Cardiac fibroblast (primary cell): ENCODE measurements at regions not wholly inside any gene's neighbourhood (a gene's known extent, or its start where the extent isn't known, plus 50 kb on each side); places are given as distances from the start of the nearest gene placed in this dataset.
"Not testable (repeated sequence)": the region's sequence is repeated elsewhere in the genome, so short reads cannot be mapped to it uniquely, and the experiment has no call there.

Source experiments
- DNase-seq, 2 donors: peaks; one replicate each; pipeline versions ENCODE4 v3.0.0 to v3.0.0-alpha.2; 2010; ENCODE audit warnings: low read depth in 2 of 2
- H3K4me3 ChIP-seq, 2 donors: replicated peaks in 1 of 2; 1 replicate in 1 of 2; 2 replicates in 1 of 2; pipeline ENCODE4 v1.5.1; 2011; ENCODE audit warnings: low read depth in 2 of 2, low read length in 2 of 2, mild to moderate bottlenecking in 2 of 2, moderate library complexity in 1 of 2
- TF ChIP-seq, protein P1 (sequence below): IDR thresholded peaks from one replicate; pipeline ENCODE4 v1.5.1; 2011; ENCODE audit warnings: low read depth, mild to moderate bottlenecking, low read length, inconsistent platforms

DNA sequence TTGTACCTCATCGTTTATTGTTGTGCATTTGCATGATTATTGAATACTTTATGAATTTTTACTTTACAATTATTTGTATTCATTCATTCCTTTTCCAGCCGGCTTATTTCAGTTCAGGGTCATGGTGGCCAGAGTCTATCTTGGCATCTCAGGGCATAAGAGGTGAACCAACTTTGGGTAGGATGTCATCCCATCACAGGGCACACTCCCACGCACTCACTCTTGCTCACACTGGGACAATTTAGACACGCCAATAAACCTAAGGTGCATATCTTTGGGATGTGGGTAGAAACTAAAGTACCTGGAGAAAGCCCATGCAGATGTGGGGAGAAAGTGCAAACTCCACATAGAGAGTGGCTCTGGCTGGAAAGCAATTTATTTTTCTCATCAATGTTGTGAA lies 158.1 kb upstream of the MAST4 start:
- no peak for DNase-seq
- H3K4me3 ChIP-seq = no peak overlapping the region
- TF ChIP-seq, protein P1, sequence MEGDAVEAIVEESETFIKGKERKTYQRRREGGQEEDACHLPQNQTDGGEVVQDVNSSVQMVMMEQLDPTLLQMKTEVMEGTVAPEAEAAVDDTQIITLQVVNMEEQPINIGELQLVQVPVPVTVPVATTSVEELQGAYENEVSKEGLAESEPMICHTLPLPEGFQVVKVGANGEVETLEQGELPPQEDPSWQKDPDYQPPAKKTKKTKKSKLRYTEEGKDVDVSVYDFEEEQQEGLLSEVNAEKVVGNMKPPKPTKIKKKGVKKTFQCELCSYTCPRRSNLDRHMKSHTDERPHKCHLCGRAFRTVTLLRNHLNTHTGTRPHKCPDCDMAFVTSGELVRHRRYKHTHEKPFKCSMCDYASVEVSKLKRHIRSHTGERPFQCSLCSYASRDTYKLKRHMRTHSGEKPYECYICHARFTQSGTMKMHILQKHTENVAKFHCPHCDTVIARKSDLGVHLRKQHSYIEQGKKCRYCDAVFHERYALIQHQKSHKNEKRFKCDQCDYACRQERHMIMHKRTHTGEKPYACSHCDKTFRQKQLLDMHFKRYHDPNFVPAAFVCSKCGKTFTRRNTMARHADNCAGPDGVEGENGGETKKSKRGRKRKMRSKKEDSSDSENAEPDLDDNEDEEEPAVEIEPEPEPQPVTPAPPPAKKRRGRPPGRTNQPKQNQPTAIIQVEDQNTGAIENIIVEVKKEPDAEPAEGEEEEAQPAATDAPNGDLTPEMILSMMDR = no peak

DNA sequence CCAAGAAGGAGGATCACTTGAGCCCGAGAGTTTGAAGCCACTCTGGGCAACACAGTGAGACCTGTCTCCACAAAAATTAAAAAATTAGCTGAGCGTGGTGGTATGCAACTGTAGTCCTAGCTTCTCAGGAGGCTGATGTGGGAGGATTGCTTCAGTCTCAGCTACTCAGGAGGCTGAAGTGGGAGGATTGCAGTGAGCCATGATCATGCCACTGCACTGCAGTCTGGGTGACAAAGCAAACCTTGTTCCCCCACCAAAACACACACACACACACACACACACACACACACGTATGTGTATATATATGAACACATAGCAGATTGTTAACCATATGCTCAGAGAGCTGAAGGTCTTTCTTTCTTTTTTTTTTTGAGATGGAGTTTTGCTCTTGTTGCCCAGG lies 157.5 kb upstream of the MAST4 start:
- DNase-seq = peak in 1 of 2 donors; percentile 5
- TF ChIP-seq, protein P1 = no peak
- peak overlapping the region in 1 of 2 donors; percentile 9 for H3K4me3 ChIP-seq

DNA sequence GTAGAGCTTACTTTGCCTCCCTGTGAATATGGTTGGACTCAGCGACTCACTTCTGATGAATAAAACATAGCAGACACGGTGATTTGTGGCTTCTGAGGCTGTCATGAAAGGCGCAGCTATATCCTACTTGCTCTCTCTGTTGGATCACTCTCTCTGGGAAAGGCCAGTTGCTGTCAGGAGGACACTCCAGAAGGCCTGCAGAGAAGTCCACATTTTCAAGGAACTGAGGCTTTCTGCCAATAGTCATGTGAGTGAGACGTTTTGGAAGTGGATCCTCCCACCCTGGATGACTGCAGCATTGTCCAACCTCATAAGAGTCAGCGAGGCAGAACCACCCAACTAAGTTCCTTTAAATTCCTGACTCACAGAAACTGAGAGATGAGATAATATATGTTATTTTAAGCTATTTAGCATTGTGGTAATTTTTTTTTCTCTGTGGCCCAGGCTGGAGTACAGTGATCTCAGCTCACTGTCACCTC lies 156.0 kb upstream of the MAST4 start:
- TF ChIP-seq, protein P1 = no peak
- H3K4me3 ChIP-seq = peak overlapping the region; percentile 36 to 39
- peak; percentile 94 to 98 for DNase-seq

DNA sequence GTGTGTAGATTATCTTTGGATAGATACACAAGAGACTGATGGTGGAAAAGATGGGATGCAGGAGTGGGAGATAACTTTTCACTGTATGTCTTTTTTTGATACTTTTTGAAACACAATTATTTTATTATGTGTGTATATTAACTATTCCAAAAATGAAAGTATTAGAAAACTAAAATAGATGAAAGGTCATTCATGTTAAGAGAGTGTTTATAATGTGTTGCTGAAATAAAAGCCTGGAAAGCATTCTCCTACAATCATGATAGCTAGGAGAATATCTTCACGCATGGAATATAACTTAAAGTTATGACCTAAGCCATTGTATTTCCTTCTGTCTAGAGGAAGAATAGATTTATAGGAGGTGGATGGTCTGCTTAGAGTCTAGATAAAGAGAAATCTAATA lies 154.8 kb upstream of the MAST4 start:
- TF ChIP-seq, protein P1 = no peak
- no peak for DNase-seq
- no peak overlapping the region for H3K4me3 ChIP-seq

DNA sequence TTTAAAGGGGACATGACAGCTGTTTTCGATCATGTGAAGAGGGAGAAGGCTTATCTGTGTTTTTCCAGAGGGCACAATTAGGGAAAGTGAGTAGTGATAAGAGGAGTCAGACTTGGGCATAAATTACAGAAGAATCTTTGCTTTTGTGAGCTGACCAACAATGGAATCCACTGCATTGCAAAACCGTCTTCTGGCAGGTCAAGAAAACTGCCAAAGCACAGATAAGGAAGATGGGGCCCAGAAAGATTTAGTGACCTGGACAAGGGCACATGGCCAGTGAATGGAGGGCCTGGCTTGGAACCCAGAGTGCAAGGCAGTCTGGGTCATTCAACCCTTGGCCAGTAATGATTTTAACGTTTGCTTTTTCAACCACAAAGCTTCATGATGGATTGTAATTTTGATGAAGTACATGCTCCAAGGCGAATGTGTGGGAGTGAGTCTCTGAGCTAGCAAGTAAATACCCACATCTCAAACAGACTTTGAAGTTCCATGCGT lies 153.2 kb upstream of the MAST4 start:
- peak; percentile 51 to 95 for DNase-seq
- TF ChIP-seq, protein P1 = no peak
- H3K4me3 ChIP-seq = no peak overlapping the region

DNA sequence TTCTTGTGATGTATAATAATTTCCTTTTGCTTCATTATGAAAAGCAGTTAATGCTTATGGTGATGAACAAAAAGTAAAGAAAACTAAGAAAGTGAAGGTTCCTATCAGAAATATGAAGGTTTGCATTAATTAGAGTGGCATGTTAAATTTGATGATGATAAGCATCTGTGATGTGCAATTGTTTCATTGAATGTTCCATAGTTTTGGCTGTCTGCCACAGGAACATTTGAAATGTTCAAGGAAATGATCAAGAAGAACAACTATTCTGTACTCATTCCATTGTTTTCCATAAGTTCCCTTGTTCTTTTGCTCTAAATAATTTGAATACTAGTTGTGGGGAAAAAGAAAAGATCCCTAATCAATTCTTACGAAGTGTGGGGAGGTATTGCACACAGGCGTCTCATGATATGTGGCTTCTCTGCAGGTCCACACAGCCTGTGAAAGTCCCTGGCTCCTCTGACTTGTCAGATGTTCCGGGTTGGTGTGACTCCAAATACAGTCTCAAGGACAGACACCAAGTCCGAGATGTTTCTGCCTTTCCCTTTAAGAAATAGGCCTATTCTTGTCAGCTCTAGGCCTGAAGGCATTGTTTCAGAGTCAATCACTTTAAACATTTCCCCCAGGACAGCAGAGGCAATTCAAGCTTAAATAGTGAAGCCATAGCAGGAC lies 152.6 kb upstream of the MAST4 start:
- H3K4me3 ChIP-seq = no peak overlapping the region
- peak; percentile 64 to 67 for DNase-seq
- TF ChIP-seq, protein P1 = no peak

DNA sequence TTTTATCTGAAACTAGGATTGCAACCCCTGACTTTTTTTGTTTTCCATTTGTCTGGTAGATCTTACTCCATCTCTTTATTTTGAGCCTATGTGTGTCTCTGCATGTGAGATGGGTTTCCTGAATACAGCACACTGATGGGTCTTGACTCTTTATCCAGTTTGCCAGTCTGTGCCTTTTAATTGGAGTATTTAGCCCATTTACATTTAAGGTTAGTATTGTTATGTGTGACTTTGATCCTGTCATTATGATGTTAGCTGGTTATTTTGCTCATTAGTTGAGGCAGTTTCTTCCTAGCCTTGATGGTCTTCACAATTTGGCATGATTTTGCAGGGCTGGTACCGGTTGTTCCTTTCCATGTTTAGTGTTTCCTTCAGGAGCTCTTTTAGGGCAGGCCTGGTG lies 148.1 kb upstream of the MAST4 start:
- not testable (repeated sequence) for H3K4me3 ChIP-seq, DNase-seq
